Astrocyte of the cerebellum (primary cell): ENCODE measurements at regions not wholly inside any gene's neighbourhood (a gene's known extent, or its start where the extent isn't known, plus 50 kb on each side); places are given as distances from the start of the nearest gene placed in this dataset.

Source experiments
- DNase-seq: peaks from one replicate; pipeline ENCODE4 v3.0.0-alpha.2; 2011; ENCODE audit warnings: low read depth
- H3K4me3 ChIP-seq: 2 replicates; pipeline ENCODE4 v1.5.1; 2011; ENCODE audit warnings: mild to moderate bottlenecking, low read depth, low read length, moderate library complexity
- in situ Hi-C: cut with HindIII; loops from 2 replicates; pipeline ENCODE4 v1.10.0; 2017; ENCODE audit warnings: low sequenced_read_pairs
- TF ChIP-seq, protein P1 (sequence below): IDR thresholded peaks from 2 replicates; pipeline ENCODE4 v1.5.1; 2012; ENCODE audit warnings: low read length, low read depth, moderate library complexity, mild to moderate bottlenecking; ENCODE audit errors: missing control alignments

DNA sequence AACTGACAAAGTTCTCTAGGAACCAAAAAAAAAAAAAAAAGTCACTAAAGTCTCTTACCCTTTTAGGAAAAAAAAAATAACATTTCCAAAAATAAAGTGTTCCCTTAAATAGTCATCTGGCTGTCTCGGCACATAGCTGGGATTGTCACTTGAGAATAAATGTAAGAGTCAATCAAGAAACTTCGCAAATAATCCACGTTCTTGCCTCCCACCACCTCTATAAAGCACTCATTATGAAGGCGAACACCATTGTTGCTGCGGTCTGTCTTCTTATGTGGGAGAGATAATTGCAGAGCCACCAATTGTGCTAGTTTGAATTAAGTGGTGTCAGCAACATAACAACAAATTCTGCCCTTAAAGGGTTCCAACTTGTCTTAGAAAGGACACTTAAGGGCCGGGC lies 163.7 kb downstream of the FBXO15 start:
- DNase-seq, result no peak
- in situ Hi-C loops, result no loop called here
- H3K4me3 ChIP-seq, result no peak overlapping the region
- TF ChIP-seq, protein P1, sequence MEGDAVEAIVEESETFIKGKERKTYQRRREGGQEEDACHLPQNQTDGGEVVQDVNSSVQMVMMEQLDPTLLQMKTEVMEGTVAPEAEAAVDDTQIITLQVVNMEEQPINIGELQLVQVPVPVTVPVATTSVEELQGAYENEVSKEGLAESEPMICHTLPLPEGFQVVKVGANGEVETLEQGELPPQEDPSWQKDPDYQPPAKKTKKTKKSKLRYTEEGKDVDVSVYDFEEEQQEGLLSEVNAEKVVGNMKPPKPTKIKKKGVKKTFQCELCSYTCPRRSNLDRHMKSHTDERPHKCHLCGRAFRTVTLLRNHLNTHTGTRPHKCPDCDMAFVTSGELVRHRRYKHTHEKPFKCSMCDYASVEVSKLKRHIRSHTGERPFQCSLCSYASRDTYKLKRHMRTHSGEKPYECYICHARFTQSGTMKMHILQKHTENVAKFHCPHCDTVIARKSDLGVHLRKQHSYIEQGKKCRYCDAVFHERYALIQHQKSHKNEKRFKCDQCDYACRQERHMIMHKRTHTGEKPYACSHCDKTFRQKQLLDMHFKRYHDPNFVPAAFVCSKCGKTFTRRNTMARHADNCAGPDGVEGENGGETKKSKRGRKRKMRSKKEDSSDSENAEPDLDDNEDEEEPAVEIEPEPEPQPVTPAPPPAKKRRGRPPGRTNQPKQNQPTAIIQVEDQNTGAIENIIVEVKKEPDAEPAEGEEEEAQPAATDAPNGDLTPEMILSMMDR, result no peak

DNA sequence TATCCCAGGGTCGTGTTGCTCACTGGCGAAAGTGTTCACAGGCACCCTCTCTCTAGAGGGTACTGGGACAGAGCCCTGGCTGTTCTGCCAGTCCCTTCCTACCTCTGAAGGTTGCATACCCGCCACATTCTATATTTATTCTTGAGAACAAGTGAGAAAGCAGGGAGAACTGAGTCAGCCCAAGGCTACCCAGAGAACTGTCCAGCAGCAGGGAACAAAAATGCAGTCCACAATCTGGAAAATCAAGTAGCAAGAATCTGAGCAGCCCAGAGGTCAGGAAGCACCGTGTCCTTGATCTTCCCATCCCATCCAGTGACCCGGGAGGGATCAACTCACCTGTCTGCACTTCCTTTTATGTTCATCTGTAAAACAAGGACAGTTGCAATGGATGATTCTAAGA lies 164.1 kb downstream of the FBXO15 start:
- H3K4me3 ChIP-seq, result no peak overlapping the region
- DNase-seq, result no peak
- TF ChIP-seq, protein P1, result no peak
- in situ Hi-C loops, result no loop called here

DNA sequence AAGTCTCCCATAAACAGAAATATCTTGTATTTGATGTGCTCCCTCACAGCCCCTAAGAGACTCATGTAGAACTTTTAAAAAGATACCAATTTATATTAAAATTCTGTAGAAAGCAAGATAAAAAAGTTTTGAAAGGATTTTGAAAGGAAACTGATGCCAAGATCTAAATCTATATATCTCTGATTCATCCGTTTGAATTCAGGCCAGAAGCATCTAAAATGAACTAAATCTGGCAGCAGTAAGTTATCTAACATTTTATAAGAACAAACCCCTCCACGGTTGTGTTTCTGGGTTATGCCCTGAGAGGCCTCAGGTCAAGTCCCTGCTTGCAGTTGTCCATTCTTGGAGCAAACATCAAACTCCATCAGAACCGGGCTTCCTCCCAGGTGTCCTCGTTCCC lies 165.8 kb downstream of the FBXO15 start:
- TF ChIP-seq, protein P1, result no peak
- no peak for DNase-seq
- in situ Hi-C loops, result no loop called here
- no peak overlapping the region for H3K4me3 ChIP-seq

DNA sequence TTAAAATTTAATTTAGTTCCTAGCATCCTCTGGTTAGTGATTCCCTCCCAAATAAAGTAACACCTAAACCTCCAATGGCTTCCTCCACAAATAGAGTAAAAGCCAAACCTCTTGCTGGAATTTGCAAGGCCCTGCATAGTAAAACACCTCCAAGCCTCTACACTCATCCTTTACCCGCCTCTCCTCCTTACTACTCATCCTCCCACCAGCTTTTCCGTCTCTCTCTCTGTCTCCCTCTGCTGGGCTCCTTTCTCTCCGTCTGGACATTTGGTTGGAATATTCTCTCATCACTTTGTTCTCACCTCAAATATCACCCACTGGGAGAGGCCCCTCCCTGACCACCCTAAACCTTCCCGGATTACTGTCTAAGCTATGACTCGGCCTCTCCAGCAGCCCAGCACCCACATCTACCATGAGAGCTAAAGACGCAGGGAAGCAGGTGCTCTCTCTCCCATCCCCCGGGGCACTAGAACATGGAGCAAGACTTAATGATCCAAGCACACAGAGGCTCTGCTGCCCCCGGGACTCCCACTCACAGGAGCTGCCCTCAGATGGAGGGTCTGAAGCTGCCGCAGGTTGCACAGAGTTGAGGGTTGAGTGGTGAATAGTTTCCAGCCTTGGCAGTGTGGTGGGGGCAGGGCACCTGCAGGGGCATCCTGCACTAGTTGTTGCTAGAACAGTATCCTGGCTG lies 167.2 kb downstream of the FBXO15 start:
- H3K4me3 ChIP-seq, result no peak overlapping the region
- TF ChIP-seq, protein P1, result peak; percentile 46
- DNase-seq, result no peak
- in situ Hi-C loops, result no loop called here

DNA sequence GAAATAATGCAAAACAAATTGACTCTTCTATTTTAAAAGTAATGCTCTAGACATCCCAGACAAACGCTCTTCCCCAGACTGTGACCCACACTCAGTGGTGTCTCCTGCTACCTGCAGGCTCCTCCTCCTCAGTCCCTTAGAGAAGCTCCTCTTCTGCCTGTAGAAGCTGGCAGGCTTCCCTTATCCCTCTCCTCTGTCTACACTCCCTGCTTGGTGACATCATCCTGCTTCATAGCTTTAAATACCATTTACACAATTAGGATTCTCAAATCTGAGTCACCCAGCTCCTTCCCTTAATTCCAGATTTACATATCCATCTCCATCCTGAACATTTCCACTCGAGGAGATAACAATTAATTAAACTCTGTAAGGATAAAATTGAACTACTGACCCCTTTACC lies 167.9 kb downstream of the FBXO15 start:
- in situ Hi-C loops, result no loop called here
- DNase-seq, result peak; percentile 47
- TF ChIP-seq, protein P1, result no peak
- no peak overlapping the region for H3K4me3 ChIP-seq

DNA sequence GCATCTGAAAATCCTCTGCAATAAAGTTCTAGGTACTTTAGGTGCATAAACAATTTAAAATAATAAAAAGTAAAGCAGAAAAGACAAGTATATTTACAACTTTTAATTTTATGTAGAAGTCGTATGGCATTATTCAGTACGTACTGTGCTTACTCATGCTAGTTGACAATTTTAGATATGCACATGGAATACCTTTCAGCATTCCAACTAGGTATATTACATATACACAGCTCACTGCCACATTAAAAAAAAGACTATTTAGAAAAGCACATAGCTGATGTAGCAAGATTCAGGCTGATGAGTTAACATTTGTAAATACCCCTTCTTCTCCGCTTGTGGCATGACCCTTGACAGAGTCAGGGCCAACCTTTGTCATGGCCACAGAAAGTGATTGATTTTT lies 171.2 kb downstream of the FBXO15 start:
- DNase-seq, result no peak
- no peak overlapping the region for H3K4me3 ChIP-seq
- TF ChIP-seq, protein P1, result no peak
- in situ Hi-C loops, result no loop called here

DNA sequence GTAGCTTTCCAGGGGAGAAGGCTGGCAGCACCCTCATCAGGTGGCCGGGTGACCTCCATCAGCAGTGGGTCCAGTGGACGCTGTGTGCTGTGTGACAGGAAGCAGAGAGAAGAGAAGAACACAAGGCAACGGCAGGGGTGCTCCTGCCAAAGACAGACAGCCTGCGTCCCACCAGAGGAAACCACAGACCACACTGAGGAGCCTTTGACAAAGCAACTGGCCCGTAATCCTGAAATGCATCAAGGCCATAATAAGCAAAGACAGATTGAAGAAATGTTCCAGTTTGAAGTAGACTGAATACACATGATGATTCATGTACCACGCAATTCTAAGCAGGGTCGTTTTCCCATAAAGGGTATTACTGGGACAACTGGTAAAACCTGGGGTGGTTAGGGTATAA lies 172.4 kb downstream of the FBXO15 start:
- TF ChIP-seq, protein P1, result peak; percentile 4
- DNase-seq, result peak; percentile 94
- no peak overlapping the region for H3K4me3 ChIP-seq
- in situ Hi-C loops, result no loop called here
